OCI-LY1 (cell line): ENCODE measurements at regions not wholly inside any gene's neighbourhood (a gene's known extent, or its start where the extent isn't known, plus 50 kb on each side); places are given as distances from the start of the nearest gene placed in this dataset.

Experiments
- H2AFZ ChIP-seq: fragments of 200-600 bp; sonication (generic), shearing (Covaris generic); 2 replicates; pipeline ENCODE4 v1.6.0; 2014; ENCODE audit warnings: antibody characterized with exemption, mild to moderate bottlenecking, low read length
- H3F3A ChIP-seq: fragments of 200-600 bp; sonication (generic), shearing (Covaris generic); 2 replicates; pipeline ENCODE4 v1.6.0; 2014; ENCODE audit warnings: mild to moderate bottlenecking, antibody characterized with exemption, low read length, moderate library complexity; ENCODE audit not compliant: insufficient read depth
- H3K27ac ChIP-seq: fragments of 200-600 bp; sonication (generic); 2 replicates; pipeline ENCODE4 v1.5.1; 2014; ENCODE audit warnings: low read length, mixed run types, mild to moderate bottlenecking, low read depth; ENCODE audit not compliant: poor library complexity, severe bottlenecking
- H3K27me3 ChIP-seq: fragments of 200-600 bp; sonication (generic); 2 replicates; pipeline ENCODE4 v1.6.0; 2014; ENCODE audit warnings: antibody characterized with exemption, mild to moderate bottlenecking, low read length, moderate library complexity; ENCODE audit not compliant: insufficient read depth
- H3K36me3 ChIP-seq: fragments of 200-600 bp; sonication (generic); 2 replicates; pipeline ENCODE4 v1.6.1; 2014; ENCODE audit warnings: mild to moderate bottlenecking, antibody characterized with exemption, low read length, moderate library complexity, mixed read lengths; ENCODE audit not compliant: insufficient read depth
- H3K4me1 ChIP-seq: fragments of 200-600 bp; sonication (generic); 2 replicates; pipeline ENCODE4 v1.5.1; 2014; ENCODE audit warnings: mild to moderate bottlenecking, low read length, moderate library complexity; ENCODE audit not compliant: insufficient read depth, severe bottlenecking
- H3K4me2 ChIP-seq: fragments of 200-600 bp; sonication (generic), shearing (Covaris generic); 2 replicates; pipeline ENCODE4 v1.6.1; 2014; ENCODE audit warnings: low read length
- H3K4me3 ChIP-seq: fragments of 200-600 bp; sonication (generic); 2 replicates; pipeline ENCODE4 v1.5.1; 2014; ENCODE audit warnings: low read length, low read depth, mild to moderate bottlenecking, mixed read lengths; ENCODE audit not compliant: poor library complexity, severe bottlenecking
- H3K79me2 ChIP-seq: fragments of 200-600 bp; shearing (Covaris generic); 2 replicates; pipeline ENCODE4 v1.6.1; 2016; ENCODE audit warnings: mixed run types, low read length, mixed read lengths; ENCODE audit not compliant: insufficient read depth
- H3K9ac ChIP-seq: fragments of 200-600 bp; sonication (generic), shearing (Covaris generic); 2 replicates; pipeline ENCODE4 v1.6.1; 2014; ENCODE audit warnings: mild to moderate bottlenecking, low read length, mixed read lengths
- H3K9me2 ChIP-seq: fragments of 200-600 bp; sonication (generic), shearing (Covaris generic); 2 replicates; pipeline ENCODE4 v1.6.1; 2014; ENCODE audit warnings: low read depth, mild to moderate bottlenecking, low read length, mixed read lengths
- H3K9me3 ChIP-seq: fragments of 200-600 bp; shearing (Covaris generic); 2 replicates; pipeline ENCODE4 v1.6.1; 2014; ENCODE audit warnings: low read length, mixed read lengths
- H4K20me1 ChIP-seq: fragments of 200-600 bp; sonication (generic), shearing (Covaris generic); 2 replicates; pipeline ENCODE4 v1.6.0; 2016; ENCODE audit warnings: mild to moderate bottlenecking, low read length; ENCODE audit not compliant: insufficient read depth
- EZH2 ChIP-seq: fragments of 200-600 bp; sonication (generic), shearing (Covaris generic); IDR thresholded peaks from 2 replicates; pipeline ENCODE4 v1.8.0; 2017; ENCODE audit warnings: borderline replicate concordance, mixed run types, mild to moderate bottlenecking, antibody characterized with exemption, low read length, moderate library complexity, mixed read lengths
- TF ChIP-seq, protein P1 (sequence below): fragments of 200-600 bp; sonication (generic), shearing (Covaris generic); IDR thresholded peaks from 2 replicates; pipeline ENCODE4 v1.5.1; 2017; ENCODE audit warnings: mild to moderate bottlenecking, antibody characterized with exemption, low read length, moderate library complexity, mixed read lengths

DNA sequence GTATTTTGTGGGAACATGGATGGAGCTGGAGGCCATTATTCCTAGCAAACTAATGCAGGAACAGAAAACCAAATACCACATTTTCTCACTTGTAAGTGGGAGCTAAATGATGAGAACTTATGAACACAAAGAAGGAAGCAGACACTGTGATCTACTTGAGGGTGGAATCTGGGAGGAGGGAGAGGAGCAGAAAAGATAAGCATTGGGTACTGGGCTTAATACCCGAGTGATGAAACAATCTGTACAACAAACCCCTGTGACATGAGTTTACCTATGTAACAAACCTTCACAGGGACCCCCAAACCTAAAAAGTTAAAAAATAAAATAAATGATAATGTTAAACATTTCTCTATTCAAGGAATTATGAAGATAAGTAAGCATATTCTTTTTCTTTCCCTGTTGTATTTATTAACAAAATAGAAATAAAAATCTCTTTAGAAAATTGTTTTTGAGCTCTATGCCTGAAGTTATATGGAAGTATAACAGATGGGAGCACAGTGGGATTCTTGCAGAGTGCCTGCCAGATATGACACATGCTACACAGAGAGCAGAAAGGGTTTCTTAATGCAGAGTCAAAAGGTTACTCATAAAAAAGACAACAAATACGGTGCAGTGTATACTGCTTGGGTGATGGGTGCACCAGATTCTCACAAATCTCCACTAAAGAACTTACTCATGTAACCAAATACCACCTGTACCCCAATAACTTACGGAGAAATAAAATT, 52.0 kb upstream of the SYNE2 start:
- no peak overlapping the region for H3K27ac ChIP-seq

More for the DNA sequence above, 52.0 kb upstream of the SYNE2 start:
- H3K9ac ChIP-seq, result no peak overlapping the region
- no peak overlapping the region for H3K4me2 ChIP-seq
- H2AFZ ChIP-seq, result no peak overlapping the region
- no peaks in the 10 kb centered on the region for H3K9me2 ChIP-seq
- no peaks in the 10 kb centered on the region for H3K79me2 ChIP-seq
- peaks cover 14% of the 10 kb centered on the region for H3K4me1 ChIP-seq
- no peak overlapping the region for H3K4me3 ChIP-seq
- H3K27me3 ChIP-seq, result no peaks in the 10 kb centered on the region
- TF ChIP-seq EZH2, result no peak
- TF ChIP-seq, protein P1, sequence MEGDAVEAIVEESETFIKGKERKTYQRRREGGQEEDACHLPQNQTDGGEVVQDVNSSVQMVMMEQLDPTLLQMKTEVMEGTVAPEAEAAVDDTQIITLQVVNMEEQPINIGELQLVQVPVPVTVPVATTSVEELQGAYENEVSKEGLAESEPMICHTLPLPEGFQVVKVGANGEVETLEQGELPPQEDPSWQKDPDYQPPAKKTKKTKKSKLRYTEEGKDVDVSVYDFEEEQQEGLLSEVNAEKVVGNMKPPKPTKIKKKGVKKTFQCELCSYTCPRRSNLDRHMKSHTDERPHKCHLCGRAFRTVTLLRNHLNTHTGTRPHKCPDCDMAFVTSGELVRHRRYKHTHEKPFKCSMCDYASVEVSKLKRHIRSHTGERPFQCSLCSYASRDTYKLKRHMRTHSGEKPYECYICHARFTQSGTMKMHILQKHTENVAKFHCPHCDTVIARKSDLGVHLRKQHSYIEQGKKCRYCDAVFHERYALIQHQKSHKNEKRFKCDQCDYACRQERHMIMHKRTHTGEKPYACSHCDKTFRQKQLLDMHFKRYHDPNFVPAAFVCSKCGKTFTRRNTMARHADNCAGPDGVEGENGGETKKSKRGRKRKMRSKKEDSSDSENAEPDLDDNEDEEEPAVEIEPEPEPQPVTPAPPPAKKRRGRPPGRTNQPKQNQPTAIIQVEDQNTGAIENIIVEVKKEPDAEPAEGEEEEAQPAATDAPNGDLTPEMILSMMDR, result no peak
- H4K20me1 ChIP-seq, result no peaks in the 10 kb centered on the region
- H3K9me3 ChIP-seq, result no peaks in the 10 kb centered on the region
- H3F3A ChIP-seq, result 0 out of 2 replicates have a peak, but pooled peaks cover 2% of the 10 kb centered on the region
- H3K36me3 ChIP-seq, result no peaks in the 10 kb centered on the region
